ENCODE measurements at regions not wholly inside any gene's neighbourhood (a gene's known extent, or its start where the extent isn't known, plus 50 kb on each side); places are given as distances from the start of the nearest gene placed in this dataset.

DNA sequence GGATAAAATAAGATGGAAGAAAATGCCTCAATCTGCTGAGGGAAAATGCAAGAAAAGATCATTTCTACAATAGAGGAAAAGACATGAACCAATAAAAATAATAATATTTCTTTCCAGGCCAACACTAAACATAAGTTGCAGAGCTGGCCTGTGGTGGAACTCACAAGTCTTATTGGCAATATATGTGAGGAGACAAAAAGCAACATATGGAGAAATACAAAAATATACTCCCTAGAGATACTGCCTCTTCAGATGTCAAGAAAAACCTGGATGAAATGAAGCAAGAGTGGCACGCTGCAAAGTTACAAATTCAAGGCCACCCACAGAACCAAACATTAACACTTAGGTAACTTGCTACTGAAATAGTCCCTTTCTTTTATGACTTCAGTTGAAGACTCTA, 264.9 kb upstream of the FMN2 start:
- no peaks in the 10 kb centered on the region for H3K36me3 ChIP-seq
- no peaks in the 10 kb centered on the region for H3K4me1 ChIP-seq
- no peak overlapping the region for H3K27ac ChIP-seq
- H3K9me3 ChIP-seq: no peaks in the 10 kb centered on the region
- TF ChIP-seq, protein P1, sequence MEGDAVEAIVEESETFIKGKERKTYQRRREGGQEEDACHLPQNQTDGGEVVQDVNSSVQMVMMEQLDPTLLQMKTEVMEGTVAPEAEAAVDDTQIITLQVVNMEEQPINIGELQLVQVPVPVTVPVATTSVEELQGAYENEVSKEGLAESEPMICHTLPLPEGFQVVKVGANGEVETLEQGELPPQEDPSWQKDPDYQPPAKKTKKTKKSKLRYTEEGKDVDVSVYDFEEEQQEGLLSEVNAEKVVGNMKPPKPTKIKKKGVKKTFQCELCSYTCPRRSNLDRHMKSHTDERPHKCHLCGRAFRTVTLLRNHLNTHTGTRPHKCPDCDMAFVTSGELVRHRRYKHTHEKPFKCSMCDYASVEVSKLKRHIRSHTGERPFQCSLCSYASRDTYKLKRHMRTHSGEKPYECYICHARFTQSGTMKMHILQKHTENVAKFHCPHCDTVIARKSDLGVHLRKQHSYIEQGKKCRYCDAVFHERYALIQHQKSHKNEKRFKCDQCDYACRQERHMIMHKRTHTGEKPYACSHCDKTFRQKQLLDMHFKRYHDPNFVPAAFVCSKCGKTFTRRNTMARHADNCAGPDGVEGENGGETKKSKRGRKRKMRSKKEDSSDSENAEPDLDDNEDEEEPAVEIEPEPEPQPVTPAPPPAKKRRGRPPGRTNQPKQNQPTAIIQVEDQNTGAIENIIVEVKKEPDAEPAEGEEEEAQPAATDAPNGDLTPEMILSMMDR (IDR thresholded peaks at IDR 0.05): no peak
- no peak for TF ChIP-seq POLR2A (IDR thresholded peaks at IDR 0.05)
- H3K4me3 ChIP-seq: no peak overlapping the region
- DNase-seq: no peak
- H3K27me3 ChIP-seq: no peaks in the 10 kb centered on the region

DNA sequence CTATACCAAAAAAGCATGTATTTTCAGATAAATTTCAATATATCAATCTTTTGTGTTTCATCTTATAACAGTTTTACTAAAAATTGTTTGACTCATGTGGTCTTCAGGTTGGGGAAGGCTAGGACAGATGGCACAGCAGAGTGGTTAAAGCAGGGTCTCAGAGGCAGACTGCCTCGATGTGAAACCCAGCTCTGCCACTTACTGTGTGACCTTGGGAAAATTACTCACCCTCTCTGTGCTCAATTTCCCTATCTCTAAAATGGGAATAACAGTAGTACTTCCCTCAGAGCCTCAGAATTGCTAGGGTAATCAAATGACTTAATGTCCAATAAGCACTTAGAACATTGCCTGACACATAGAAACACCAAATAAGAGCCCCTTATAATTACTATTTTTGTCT, 262.1 kb upstream of the FMN2 start:
- H3K36me3 ChIP-seq: no peaks in the 10 kb centered on the region
- no peak overlapping the region for H3K27ac ChIP-seq
- no peaks in the 10 kb centered on the region for H3K9me3 ChIP-seq
- H3K4me3 ChIP-seq: no peak overlapping the region
- no peaks in the 10 kb centered on the region for H3K27me3 ChIP-seq
- TF ChIP-seq, protein P1 (IDR thresholded peaks at IDR 0.05): no peak
- DNase-seq: no peak
- H3K4me1 ChIP-seq: no peaks in the 10 kb centered on the region

DNA sequence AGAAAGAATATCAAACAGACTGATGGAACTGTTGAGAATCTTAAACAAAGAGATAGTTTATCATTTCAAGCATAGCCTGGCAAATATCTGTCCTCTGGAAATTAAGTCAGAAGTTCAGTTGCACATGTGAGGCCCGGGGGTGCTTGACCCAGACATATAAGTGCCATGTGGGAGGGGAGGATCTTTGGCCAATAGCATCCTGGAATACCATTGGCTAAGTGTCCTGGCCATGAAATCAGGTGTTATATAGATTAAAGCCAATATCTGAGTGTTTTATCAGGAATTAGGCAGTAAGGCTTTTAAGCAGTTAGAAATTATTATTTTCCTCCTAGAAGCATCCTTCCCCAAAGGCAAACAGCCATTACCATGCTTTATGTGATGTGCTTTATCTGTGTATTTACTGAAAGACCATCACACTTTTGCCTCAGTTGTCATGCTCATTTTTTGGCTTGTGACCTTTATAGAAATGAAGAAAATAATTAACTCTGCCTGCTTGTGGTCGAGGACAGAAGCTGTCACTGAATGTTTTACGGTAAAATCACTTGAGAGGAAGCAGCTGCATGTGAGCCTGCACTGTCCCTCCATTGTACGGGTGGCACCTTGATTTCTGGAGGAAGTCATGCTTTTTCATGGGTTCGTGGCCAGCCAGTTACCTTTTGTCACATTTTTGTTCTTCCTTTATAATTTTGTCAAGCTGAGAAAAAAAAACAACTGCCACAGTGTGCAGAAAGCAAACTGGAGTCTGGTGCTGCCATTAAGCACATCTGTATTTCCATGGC, 259.9 kb upstream of the FMN2 start:
- H3K27ac ChIP-seq: no peak overlapping the region
- no peak overlapping the region for H3K4me3 ChIP-seq
- H3K27me3 ChIP-seq: no peaks in the 10 kb centered on the region
- no peak for DNase-seq
- no peaks in the 10 kb centered on the region for H3K36me3 ChIP-seq
- H3K9me3 ChIP-seq: no peaks in the 10 kb centered on the region
- TF ChIP-seq POLR2A (IDR thresholded peaks at IDR 0.05): no peak
- TF ChIP-seq, protein P1 (IDR thresholded peaks at IDR 0.05): no peak
- no peaks in the 10 kb centered on the region for H3K4me1 ChIP-seq

DNA sequence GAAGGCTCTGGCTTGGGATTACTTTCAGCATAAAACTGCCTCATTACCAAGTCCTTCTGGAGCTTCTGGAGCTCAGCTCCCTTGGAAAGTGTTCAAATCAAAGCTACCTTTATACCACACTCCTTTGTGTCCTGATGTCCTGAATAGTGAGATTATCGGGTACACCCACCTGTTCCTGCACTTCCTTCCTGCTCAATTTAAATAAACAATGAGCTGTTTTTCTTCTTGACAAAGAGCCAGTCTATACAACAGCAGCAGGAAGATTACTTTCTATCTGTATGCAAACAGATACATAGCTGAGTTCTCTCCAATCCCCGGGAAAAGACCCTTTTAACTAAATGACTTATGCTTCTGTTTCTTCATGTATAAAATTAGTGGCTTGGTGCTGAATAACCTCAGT, 258.0 kb upstream of the FMN2 start:
- no peak overlapping the region for H3K27ac ChIP-seq
- TF ChIP-seq POLR2A (IDR thresholded peaks at IDR 0.05): no peak
- TF ChIP-seq, protein P1 (IDR thresholded peaks at IDR 0.05): no peak
- H3K36me3 ChIP-seq: no peaks in the 10 kb centered on the region
- no peak overlapping the region for H3K4me3 ChIP-seq
- no peaks in the 10 kb centered on the region for H3K27me3 ChIP-seq
- no peaks in the 10 kb centered on the region for H3K9me3 ChIP-seq
- no peak for DNase-seq
- no peaks in the 10 kb centered on the region for H3K4me1 ChIP-seq

DNA sequence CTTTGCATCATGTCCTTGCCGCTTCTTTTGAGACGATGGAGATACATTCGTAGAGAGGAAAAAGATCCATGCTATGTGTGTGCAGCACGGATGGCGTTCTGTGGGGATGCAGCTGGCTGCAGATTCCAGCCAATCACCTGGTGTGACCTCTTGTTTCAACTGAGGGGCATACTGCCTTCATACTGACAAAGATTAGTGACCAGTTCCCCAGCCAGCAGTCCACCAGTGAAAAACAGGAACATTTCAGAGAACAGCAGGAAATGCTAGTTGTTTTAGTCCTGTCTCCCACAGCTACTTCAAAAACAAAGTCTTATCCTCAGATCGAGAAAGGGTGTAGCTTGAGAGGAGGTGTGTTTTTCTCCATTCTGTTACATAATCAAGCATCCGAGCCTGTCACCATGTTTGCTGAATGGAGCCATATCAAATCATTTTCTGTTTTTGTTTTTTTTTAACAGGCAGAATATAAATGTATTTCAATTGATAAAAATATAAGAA, 255.7 kb upstream of the FMN2 start:
- Histone ChIP-seq H3K4me3 (no peak overlapping the region), H3K4me1 (no peaks in the 10 kb centered on the region), H3K27me3 (no peaks in the 10 kb centered on the region), H3K36me3 (no peaks in the 10 kb centered on the region), H3K9me3 (no peaks in the 10 kb centered on the region), H3K27ac (no peak overlapping the region)
- TF ChIP-seq, protein P1 (IDR thresholded peaks at IDR 0.05): no peak
- TF ChIP-seq POLR2A (IDR thresholded peaks at IDR 0.05): no peak
- DNase-seq: no peak
